RCC 7860 (cell line): ENCODE measurements at regions not wholly inside any gene's neighbourhood (a gene's known extent, or its start where the extent isn't known, plus 50 kb on each side); places are given as distances from the start of the nearest gene placed in this dataset.
A peak's percentile ranks its signal among the peaks of the same experiment; 100 is the strongest.

ENCODE experiments used
- DNase-seq: peaks from one replicate; pipeline ENCODE4 v3.0.0-alpha.2; 2015; ENCODE audit warnings: low spot score
- FAIRE-seq: peaks from 2 replicates; lab custom pipeline; 2012; peaks lifted over from hg19 to GRCh38; lab: Jason Lieb, UNC

- FAIRE-seq, result peak; percentile 14
- DNase-seq, result peak; percentile 48
Observed at GRCh38 chr2:17309741-17310339, 208.4 kb downstream of the RAD51AP2 start.

GRCh38 chr2:17309181-17309580, 209.1 kb downstream of the RAD51AP2 start:
- FAIRE-seq, result no peak
- DNase-seq, result no peak

- DNase-seq (no peak), FAIRE-seq (no peak)
Observed at GRCh38 chr2:17306706-17307105, 211.5 kb downstream of the RAD51AP2 start.

GRCh38 chr2:17306219-17306618, 212.0 kb downstream of the RAD51AP2 start:
- DNase-seq (no peak), FAIRE-seq (no peak)

GRCh38 chr2:17303521-17303920, 214.7 kb downstream of the RAD51AP2 start:
- no peak for FAIRE-seq
- DNase-seq, result peak; percentile 31

GRCh38 chr2:17303054-17303453, 215.2 kb downstream of the RAD51AP2 start:
- FAIRE-seq (no peak), DNase-seq (peak; percentile 69)

- FAIRE-seq (no peak), DNase-seq (no peak)
Observed at GRCh38 chr2:17302281-17302680, 216.0 kb downstream of the RAD51AP2 start.

- DNase-seq, result no peak
Observed at GRCh38 chr2:17301437-17301836, 216.8 kb downstream of the RAD51AP2 start.

GRCh38 chr2:17299891-17300540, 218.2 kb downstream of the RAD51AP2 start:
- DNase-seq (peak; percentile 45), FAIRE-seq (no peak)

More at GRCh38 chr2:17301437-17301836, 216.8 kb downstream of the RAD51AP2 start:
- no peak for FAIRE-seq

- no peak for DNase-seq
- no peak for FAIRE-seq
Observed at GRCh38 chr2:17298453-17298852, 219.8 kb downstream of the RAD51AP2 start.

- DNase-seq (no peak), FAIRE-seq (no peak)
Observed at GRCh38 chr2:17296686-17297085, 221.6 kb downstream of the RAD51AP2 start.

GRCh38 chr2:17289669-17290068, 228.6 kb downstream of the RAD51AP2 start:
- FAIRE-seq (no peak), DNase-seq (no peak)

GRCh38 chr2:17287183-17287582, 231.1 kb downstream of the RAD51AP2 start:
- no peak for DNase-seq
- no peak for FAIRE-seq

- DNase-seq, result no peak
- FAIRE-seq, result no peak
Observed at GRCh38 chr2:17282826-17283225, 235.4 kb downstream of the RAD51AP2 start.

- no peak for FAIRE-seq
Observed at GRCh38 chr2:17282245-17282644, 236.0 kb downstream of the RAD51AP2 start.

GRCh38 chr2:17276220-17276619, 242.0 kb downstream of the RAD51AP2 start:
- FAIRE-seq, result no peak
- no peak for DNase-seq

More at GRCh38 chr2:17282245-17282644, 236.0 kb downstream of the RAD51AP2 start:
- DNase-seq, result no peak

- FAIRE-seq (no peak), DNase-seq (no peak)
Observed at GRCh38 chr2:17272652-17273525, 245.4 kb downstream of the RAD51AP2 start.

- DNase-seq (no peak), FAIRE-seq (no peak)
Observed at GRCh38 chr2:17272170-17272569, 246.1 kb downstream of the RAD51AP2 start.

- FAIRE-seq, result no peak
- DNase-seq, result no peak
Observed at GRCh38 chr2:17271416-17271815, 246.8 kb downstream of the RAD51AP2 start.

GRCh38 chr2:17270894-17271293, 247.3 kb downstream of the RAD51AP2 start:
- no peak for FAIRE-seq
- DNase-seq, result no peak

GRCh38 chr2:17263570-17263968, 254.7 kb downstream of the RAD51AP2 start:
- FAIRE-seq, result no peak

More at GRCh38 chr2:17263570-17263968, 254.7 kb downstream of the RAD51AP2 start:
- no peak for DNase-seq
